GM12892 (cell line): ENCODE measurements at regions not wholly inside any gene's neighbourhood (a gene's known extent, or its start where the extent isn't known, plus 50 kb on each side); places are given as distances from the start of the nearest gene placed in this dataset.

ENCODE experiments used
- POLR2A ChIP-seq: IDR thresholded peaks from 2 replicates; pipeline ENCODE4 v1.6.1; 2011; ENCODE audit warnings: low read depth, low read length, control low read depth
- POLR2AphosphoS5 ChIP-seq: IDR thresholded peaks from 2 replicates; pipeline ENCODE4 v1.6.1; 2011; ENCODE audit warnings: low read depth, low read length, control low read depth
- TAF1 ChIP-seq: IDR thresholded peaks from 2 replicates; pipeline ENCODE4 v1.6.1; 2011; ENCODE audit warnings: low read depth, mild to moderate bottlenecking, control low read depth, low read length, borderline replicate concordance

GRCh38 chr6:169850746-169851145, 99.3 kb downstream of the ERMARD start:
- no peak for TF ChIP-seq TAF1
- no peak for TF ChIP-seq POLR2A
- no peak for TF ChIP-seq POLR2AphosphoS5
